Trophoblast cell (in vitro differentiated cells and primary cell): ENCODE measurements at regions not wholly inside any gene's neighbourhood (a gene's known extent, or its start where the extent isn't known, plus 50 kb on each side); places are given as distances from the start of the nearest gene placed in this dataset.

ENCODE experiments used
- DNase-seq, 2 donors: peaks; one replicate each; pipeline ENCODE4 v3.0.0-alpha.2; 2016
- H2AFZ ChIP-seq: 2 replicates; pipeline ENCODE4 v1.6.1; 2013; ENCODE audit warnings: low read length, moderate library complexity, mild to moderate bottlenecking; ENCODE audit not compliant: insufficient read depth, poor library complexity
- H2AK5ac ChIP-seq: 2 replicates; pipeline ENCODE4 v1.6.1; 2013; ENCODE audit warnings: mild to moderate bottlenecking, low read length
- H2BK120ac ChIP-seq: 2 replicates; pipeline ENCODE4 v1.6.1; 2013; ENCODE audit warnings: low read length, mild to moderate bottlenecking, moderate library complexity; ENCODE audit not compliant: insufficient read depth, poor library complexity
- H2BK12ac ChIP-seq: 2 replicates; pipeline ENCODE4 v1.6.1; 2013; ENCODE audit warnings: mild to moderate bottlenecking, low read length, moderate library complexity
- H2BK5ac ChIP-seq: 2 replicates; pipeline ENCODE4 v1.6.1; 2013; ENCODE audit warnings: low read length, low read depth, moderate library complexity, mild to moderate bottlenecking; ENCODE audit not compliant: poor library complexity
- H3K14ac ChIP-seq: 2 replicates; pipeline ENCODE4 v1.6.1; 2013; ENCODE audit warnings: mild to moderate bottlenecking, low read length
- H3K18ac ChIP-seq: 2 replicates; pipeline ENCODE4 v1.6.1; 2013; ENCODE audit warnings: mild to moderate bottlenecking, low read length
- H3K23ac ChIP-seq: 2 replicates; pipeline ENCODE4 v1.6.1; 2013; ENCODE audit warnings: low read length
- H3K27ac ChIP-seq: 2 replicates; pipeline ENCODE4 v1.5.1; 2013; ENCODE audit warnings: low read depth, mild to moderate bottlenecking, inconsistent platforms, low read length, moderate library complexity
- H3K27me3 ChIP-seq: 2 replicates; pipeline ENCODE4 v1.6.1; 2013; ENCODE audit warnings: inconsistent platforms, mild to moderate bottlenecking, low read length, moderate library complexity; ENCODE audit not compliant: insufficient read depth
- H3K36me3 ChIP-seq, 2 experiments: 1 replicate in 1 of 2; 2 replicates in 1 of 2; pipeline ENCODE4 v1.6.1; 2013; ENCODE audit warnings: low read length in 2 of 2, mild to moderate bottlenecking in 2 of 2, moderate library complexity in 1 of 2; ENCODE audit not compliant: insufficient read depth in 2 of 2, control insufficient read depth in 1 of 2
- H3K4ac ChIP-seq: 2 replicates; pipeline ENCODE4 v1.6.1; 2013; ENCODE audit warnings: low read depth, mild to moderate bottlenecking, low read length, moderate library complexity
- H3K4me1 ChIP-seq, 2 experiments: 1 replicate in 1 of 2; 2 replicates in 1 of 2; pipeline ENCODE4 v1.6.1; 2013; ENCODE audit warnings: low read length in 2 of 2, mild to moderate bottlenecking in 2 of 2, moderate library complexity in 1 of 2; ENCODE audit not compliant: insufficient read depth in 2 of 2, control insufficient read depth in 1 of 2
- H3K4me2 ChIP-seq: 2 replicates; pipeline ENCODE4 v1.6.1; 2013; ENCODE audit warnings: inconsistent platforms, mild to moderate bottlenecking, low read length, moderate library complexity
- H3K4me3 ChIP-seq: 2 replicates; pipeline ENCODE4 v1.5.1; 2013; ENCODE audit warnings: mild to moderate bottlenecking, low read depth, low read length, inconsistent platforms
- H3K79me1 ChIP-seq: one replicate; pipeline ENCODE4 v1.6.1; 2013; ENCODE audit warnings: low read length
- H3K79me2 ChIP-seq: 2 replicates; pipeline ENCODE4 v1.6.1; 2013; ENCODE audit warnings: low read length, mild to moderate bottlenecking; ENCODE audit not compliant: control insufficient read depth, insufficient read depth, poor library complexity
- H3K9ac ChIP-seq: 2 replicates; pipeline ENCODE4 v1.6.1; 2013; ENCODE audit warnings: mild to moderate bottlenecking, low read length
- H3K9me3 ChIP-seq: 2 replicates; pipeline ENCODE4 v1.6.1; 2013; ENCODE audit warnings: low read depth, mild to moderate bottlenecking, control low read depth, inconsistent platforms, low read length; ENCODE audit not compliant: insufficient read depth
- H4K12ac ChIP-seq: 2 replicates; pipeline ENCODE4 v1.6.1; 2013; ENCODE audit warnings: low read depth, mild to moderate bottlenecking, low read length, moderate library complexity
- H4K8ac ChIP-seq: 2 replicates; pipeline ENCODE4 v1.6.1; 2013; ENCODE audit warnings: low read depth, mild to moderate bottlenecking, low read length, moderate library complexity
- H4K91ac ChIP-seq: one replicate; pipeline ENCODE4 v1.6.1; 2013; ENCODE audit warnings: low read depth, mild to moderate bottlenecking, low read length, moderate library complexity
- WGBS: extraction: QIAGEN DNeasy Blood & Tissue Kit; methylation state at CpG from one replicate; pipeline ENCODE4 v1.1.7; 2013; ENCODE audit warnings: missing lambda C conversion rate; ENCODE audit not compliant: insufficient read length, insufficient coverage; ENCODE audit errors: extremely low coverage; 5-methylcytosine and 5-hydroxymethylcytosine counted together

GRCh38 chr6:103979308-103979707, 880.4 kb downstream of the HACE1 start:
- H3K36me3 ChIP-seq: no peaks in the 10 kb centered on the region
- no peaks in the 10 kb centered on the region for H3K27me3 ChIP-seq
- no peaks in the 10 kb centered on the region for H3K9me3 ChIP-seq
- H2BK120ac ChIP-seq: no peak overlapping the region
- no peak overlapping the region for H3K4me3 ChIP-seq
- no peak overlapping the region for H4K12ac ChIP-seq
- H2AFZ ChIP-seq: no peak overlapping the region
- no peak overlapping the region for H2BK5ac ChIP-seq
- H3K27ac ChIP-seq: no peak overlapping the region
- H2BK12ac ChIP-seq: no peak overlapping the region
- no peak overlapping the region for H3K14ac ChIP-seq
- no peak overlapping the region for H4K8ac ChIP-seq
- no peak overlapping the region for H3K23ac ChIP-seq
- no peaks in the 10 kb centered on the region for H3K4me1 ChIP-seq
- no peak overlapping the region for H3K9ac ChIP-seq
- H3K79me1 ChIP-seq: no peaks in the 10 kb centered on the region
- WGBS: no CpG with 5 or more reads among the region's 2 CpGs
- H2AK5ac ChIP-seq: no peak overlapping the region
- no peak for DNase-seq
- no peak overlapping the region for H3K18ac ChIP-seq
- no peak overlapping the region for H3K4ac ChIP-seq
- H4K91ac ChIP-seq: no peak overlapping the region
- H3K4me2 ChIP-seq: no peak overlapping the region
- H3K79me2 ChIP-seq: no peaks in the 10 kb centered on the region

DNA sequence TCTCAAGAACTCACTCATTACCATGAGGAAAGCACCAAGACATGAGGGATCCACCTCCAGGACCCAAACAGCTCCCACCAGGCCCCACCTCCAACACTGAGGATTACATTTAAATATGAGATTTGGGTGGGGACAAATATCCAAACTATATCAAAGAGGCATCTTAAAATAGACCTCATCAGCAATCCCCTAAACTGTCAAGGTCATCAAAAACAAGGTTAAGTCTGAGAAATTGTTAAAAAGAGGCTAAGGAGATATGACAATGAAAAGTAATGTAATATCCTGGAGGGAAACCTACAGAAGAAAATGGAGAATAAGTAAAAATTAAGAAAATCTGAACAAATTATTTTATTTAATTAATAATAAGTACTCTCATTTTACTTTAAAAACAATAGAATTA, 922.3 kb downstream of the HACE1 start:
- Histone ChIP-seq H3K14ac (no peak overlapping the region), H3K36me3 (no peaks in the 10 kb centered on the region), H3K4me2 (no peak overlapping the region), H3K9me3 (no peaks in the 10 kb centered on the region), H4K12ac (no peak overlapping the region), H3K23ac (no peak overlapping the region), H3K27ac (no peak overlapping the region), H3K79me2 (no peaks in the 10 kb centered on the region), H2AFZ (no peak overlapping the region), H3K79me1 (no peaks in the 10 kb centered on the region), H3K4me1 (no peaks in the 10 kb centered on the region), H4K91ac (no peak overlapping the region), H3K4me3 (no peak overlapping the region), H3K27me3 (no peaks in the 10 kb centered on the region), H4K8ac (no peak overlapping the region), H2AK5ac (no peak overlapping the region), H3K4ac (no peak overlapping the region), H3K9ac (no peak overlapping the region), H2BK120ac (no peak overlapping the region), H3K18ac (no peak overlapping the region), H2BK5ac (no peak overlapping the region), H2BK12ac (no peak overlapping the region)
- no peak for DNase-seq

- H2AFZ ChIP-seq: no peak overlapping the region
- H3K4ac ChIP-seq: no peak overlapping the region
- no peak overlapping the region for H4K91ac ChIP-seq
- H3K79me1 ChIP-seq: no peaks in the 10 kb centered on the region
- DNase-seq: no peak
- H3K4me1 ChIP-seq: no peaks in the 10 kb centered on the region
- H3K79me2 ChIP-seq: no peaks in the 10 kb centered on the region
- H3K9ac ChIP-seq: no peak overlapping the region
- H2BK12ac ChIP-seq: no peak overlapping the region
- H4K8ac ChIP-seq: no peak overlapping the region
- WGBS: no CpG with 5 or more reads among the region's 2 CpGs
- no peak overlapping the region for H2BK120ac ChIP-seq
- no peak overlapping the region for H3K23ac ChIP-seq
- no peak overlapping the region for H3K18ac ChIP-seq
- no peaks in the 10 kb centered on the region for H3K9me3 ChIP-seq
- H3K27me3 ChIP-seq: no peaks in the 10 kb centered on the region
- no peak overlapping the region for H2BK5ac ChIP-seq
- no peak overlapping the region for H2AK5ac ChIP-seq
- H3K27ac ChIP-seq: no peak overlapping the region
- no peak overlapping the region for H3K14ac ChIP-seq
- H3K36me3 ChIP-seq: no peaks in the 10 kb centered on the region
- no peak overlapping the region for H3K4me2 ChIP-seq
- no peak overlapping the region for H4K12ac ChIP-seq
- no peak overlapping the region for H3K4me3 ChIP-seq
Observed at GRCh38 chr6:103925317-103925716, 934.4 kb downstream of the HACE1 start.

DNA sequence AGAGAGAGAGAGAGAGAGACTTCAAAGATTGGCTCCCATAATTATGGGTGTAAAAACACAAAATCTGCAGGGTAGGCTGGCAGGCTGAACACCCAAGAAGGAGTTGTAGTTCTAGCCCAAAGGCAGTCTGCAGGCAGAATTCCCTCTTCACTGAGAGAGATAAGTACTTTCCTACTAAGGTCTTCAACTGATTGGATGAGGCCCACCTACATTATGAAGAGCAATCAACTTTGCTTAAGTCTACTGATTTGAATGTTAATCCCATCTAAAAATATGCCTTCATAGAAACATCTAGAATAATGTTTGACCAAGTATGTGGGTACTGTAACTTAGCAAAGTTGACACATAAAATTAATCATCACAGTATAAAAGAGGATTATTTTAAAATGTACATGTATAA, 949.7 kb downstream of the HACE1 start:
- H2BK5ac ChIP-seq: no peak overlapping the region

DNA sequence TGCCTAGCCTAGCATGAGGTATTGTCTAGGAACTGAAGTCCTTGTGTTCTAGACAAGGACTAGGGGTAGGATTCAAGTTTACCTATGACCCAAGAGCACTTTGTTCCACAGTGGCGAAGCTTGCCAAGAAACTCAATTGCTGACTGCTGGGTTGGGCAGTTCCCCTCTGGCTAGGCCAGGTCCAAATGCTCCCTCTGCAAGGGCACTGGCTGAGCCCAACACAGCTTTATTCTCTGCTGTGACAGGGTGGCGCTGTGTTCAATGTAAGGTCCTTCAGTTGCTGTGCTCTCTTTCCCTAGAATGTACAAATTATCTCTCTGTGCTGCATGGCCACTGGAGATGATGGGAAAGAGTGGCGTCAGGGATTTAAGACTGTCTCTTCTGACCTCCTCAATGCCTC, 950.8 kb downstream of the HACE1 start:
- no peak overlapping the region for H3K9ac ChIP-seq

More for the DNA sequence above, 949.7 kb downstream of the HACE1 start:
- Histone ChIP-seq H3K4me3 (no peak overlapping the region), H3K14ac (no peak overlapping the region), H3K18ac (no peak overlapping the region), H3K79me1 (no peaks in the 10 kb centered on the region), H3K9ac (no peak overlapping the region), H2BK12ac (no peak overlapping the region), H3K27ac (no peak overlapping the region), H3K4me2 (no peak overlapping the region), H3K4me1 (no peaks in the 10 kb centered on the region), H3K23ac (no peak overlapping the region), H3K36me3 (no peaks in the 10 kb centered on the region), H4K91ac (no peak overlapping the region), H4K12ac (no peak overlapping the region), H3K79me2 (no peaks in the 10 kb centered on the region), H2AFZ (no peak overlapping the region), H2AK5ac (no peak overlapping the region), H3K9me3 (no peaks in the 10 kb centered on the region), H3K27me3 (no peaks in the 10 kb centered on the region), H4K8ac (no peak overlapping the region), H2BK120ac (no peak overlapping the region), H3K4ac (no peak overlapping the region)
- DNase-seq: no peak

More for the DNA sequence above, 950.8 kb downstream of the HACE1 start:
- H3K9me3 ChIP-seq: no peaks in the 10 kb centered on the region
- H2AK5ac ChIP-seq: no peak overlapping the region
- no peak overlapping the region for H2AFZ ChIP-seq
- H2BK5ac ChIP-seq: no peak overlapping the region
- no peaks in the 10 kb centered on the region for H3K27me3 ChIP-seq
- no peak overlapping the region for H3K4me2 ChIP-seq
- no peak overlapping the region for H3K23ac ChIP-seq
- no peaks in the 10 kb centered on the region for H3K79me2 ChIP-seq
- H3K18ac ChIP-seq: no peak overlapping the region
- no peak overlapping the region for H3K14ac ChIP-seq
- no peak overlapping the region for H4K8ac ChIP-seq
- no CpG with 5 or more reads among the region's 3 CpGs for WGBS
- no peak overlapping the region for H3K4me3 ChIP-seq
- no peak overlapping the region for H3K4ac ChIP-seq
- H3K27ac ChIP-seq: no peak overlapping the region
- no peak for DNase-seq
- no peaks in the 10 kb centered on the region for H3K4me1 ChIP-seq
- H3K36me3 ChIP-seq: no peaks in the 10 kb centered on the region
- no peak overlapping the region for H2BK120ac ChIP-seq
- H2BK12ac ChIP-seq: no peak overlapping the region
- H4K91ac ChIP-seq: no peak overlapping the region
- no peak overlapping the region for H4K12ac ChIP-seq
- H3K79me1 ChIP-seq: no peaks in the 10 kb centered on the region
